ENCODE measurements at regions not wholly inside any gene's neighbourhood (a gene's known extent, or its start where the extent isn't known, plus 50 kb on each side); places are given as distances from the start of the nearest gene placed in this dataset.

DNA sequence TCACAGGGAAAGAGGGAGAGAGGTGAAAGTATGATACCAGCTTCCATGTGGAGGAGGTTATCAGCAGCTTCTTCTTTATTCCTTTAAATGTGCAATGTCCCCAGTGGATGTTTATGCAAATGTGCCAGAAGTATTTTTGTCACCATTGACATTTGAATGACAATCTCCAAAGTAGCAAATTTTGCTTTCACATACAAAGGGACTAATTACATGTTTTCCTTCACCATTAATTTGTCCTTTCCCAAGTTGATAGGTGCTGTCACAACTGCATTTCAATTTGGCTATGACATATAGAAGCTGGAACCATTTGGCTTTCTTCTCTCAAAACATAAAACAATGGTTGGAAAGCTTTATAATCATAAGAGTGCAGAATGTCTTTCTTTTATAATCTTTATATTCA, 469.0 kb upstream of the NWD2 start:
- H3K36me3 ChIP-seq (ENCODE audit: control insufficient read depth in 2 of 2, extremely low read depth in 1 of 2, insufficient read depth in 2 of 2, low read length in 2 of 2): no peaks in the 10 kb centered on the region
- H3K4me3 ChIP-seq (replicated peaks in 1 of 3; ENCODE audit: insufficient read depth in 1 of 3, low read depth in 1 of 3, low read length in 3 of 3): no peak overlapping the region
- no peaks in the 10 kb centered on the region for H4K20me1 ChIP-seq (replicated peaks; ENCODE audit: control insufficient read depth, extremely low read depth, insufficient read depth, low read length)
- FAIRE-seq (no peak), DNase-seq (ENCODE audit: low read depth, low spot score) (no peak)
- no peak overlapping the region for H3K27ac ChIP-seq (ENCODE audit: insufficient read depth, low read depth, low read length)
- no peak overlapping the region for H3K9ac ChIP-seq (replicated peaks; ENCODE audit: extremely low read depth, insufficient read depth, low read length)
- intact Hi-C loops (cut with micrococcal nuclease): no loop called here
- no TSS peak for BruUV-seq (replicated peaks)
- H3K4me1 ChIP-seq (ENCODE audit: control insufficient read depth, extremely low read depth, insufficient read depth, low read length): no peaks in the 10 kb centered on the region
- H3K4me2 ChIP-seq (ENCODE audit: insufficient read depth, low read length): no peak overlapping the region
- no peaks in the 10 kb centered on the region for H3K27me3 ChIP-seq (ENCODE audit: control insufficient read depth in 2 of 2, insufficient read depth in 2 of 2, low read length in 2 of 2)
- POLR2A ChIA-PET: no interaction called here
- CTCF ChIA-PET: no interaction called here
- no peak for TF ChIP-seq MYC (IDR thresholded peaks at IDR 0.05; ENCODE audit: low read depth, low read length)
- TF ChIP-seq FOS (IDR thresholded peaks at IDR 0.05; ENCODE audit: borderline replicate concordance, insufficient read depth, low read length): no peak
- TF ChIP-seq GATA2 (IDR thresholded peaks at IDR 0.05; ENCODE audit: insufficient read depth, insufficient read length, low read depth, low read length): no peak
- TF ChIP-seq, protein P1, sequence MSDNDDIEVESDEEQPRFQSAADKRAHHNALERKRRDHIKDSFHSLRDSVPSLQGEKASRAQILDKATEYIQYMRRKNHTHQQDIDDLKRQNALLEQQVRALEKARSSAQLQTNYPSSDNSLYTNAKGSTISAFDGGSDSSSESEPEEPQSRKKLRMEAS (IDR thresholded peaks at IDR 0.05; ENCODE audit: insufficient read depth, insufficient read length): no peak
- TF ChIP-seq JUN (IDR thresholded peaks at IDR 0.05; ENCODE audit: borderline replicate concordance, insufficient read depth, insufficient read length, low read depth): no peak
- no peak for TF ChIP-seq POLR2A (IDR thresholded peaks at IDR 0.05; ENCODE audit: low read depth, low read length)
- no peak for TF ChIP-seq EZH2 (IDR thresholded peaks at IDR 0.05; ENCODE audit: borderline replicate concordance, low read depth, low read length, severe bottlenecking)
- TF ChIP-seq POLR2AphosphoS5 (IDR thresholded peaks at IDR 0.05; ENCODE audit: insufficient read depth, low read depth, low read length): no peak
- TF ChIP-seq, protein P2, sequence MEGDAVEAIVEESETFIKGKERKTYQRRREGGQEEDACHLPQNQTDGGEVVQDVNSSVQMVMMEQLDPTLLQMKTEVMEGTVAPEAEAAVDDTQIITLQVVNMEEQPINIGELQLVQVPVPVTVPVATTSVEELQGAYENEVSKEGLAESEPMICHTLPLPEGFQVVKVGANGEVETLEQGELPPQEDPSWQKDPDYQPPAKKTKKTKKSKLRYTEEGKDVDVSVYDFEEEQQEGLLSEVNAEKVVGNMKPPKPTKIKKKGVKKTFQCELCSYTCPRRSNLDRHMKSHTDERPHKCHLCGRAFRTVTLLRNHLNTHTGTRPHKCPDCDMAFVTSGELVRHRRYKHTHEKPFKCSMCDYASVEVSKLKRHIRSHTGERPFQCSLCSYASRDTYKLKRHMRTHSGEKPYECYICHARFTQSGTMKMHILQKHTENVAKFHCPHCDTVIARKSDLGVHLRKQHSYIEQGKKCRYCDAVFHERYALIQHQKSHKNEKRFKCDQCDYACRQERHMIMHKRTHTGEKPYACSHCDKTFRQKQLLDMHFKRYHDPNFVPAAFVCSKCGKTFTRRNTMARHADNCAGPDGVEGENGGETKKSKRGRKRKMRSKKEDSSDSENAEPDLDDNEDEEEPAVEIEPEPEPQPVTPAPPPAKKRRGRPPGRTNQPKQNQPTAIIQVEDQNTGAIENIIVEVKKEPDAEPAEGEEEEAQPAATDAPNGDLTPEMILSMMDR (IDR thresholded peaks at IDR 0.05; ENCODE audit: extremely low read depth in 1 of 2, insufficient read depth in 1 of 2, low read depth in 1 of 2, low read length in 2 of 2): no peak
- dilution Hi-C loops (cut with MboI; ENCODE audit: extremely low pct_ligation_motif_present, low sequenced_read_pairs): no loop called here
- no peaks in the 10 kb centered on the region for H3K9me1 ChIP-seq (replicated peaks; ENCODE audit: control insufficient read depth, extremely low read depth, insufficient read depth, low read length)
- no peak overlapping the region for H2AFZ ChIP-seq (ENCODE audit: low read depth, low read length)
- no peaks in the 10 kb centered on the region for H3K79me2 ChIP-seq (ENCODE audit: control insufficient read depth, insufficient read depth, low read length)
- H3K9me3 ChIP-seq (replicated peaks; ENCODE audit: control insufficient read depth, insufficient read depth, low read length): no peaks in the 10 kb centered on the region
